NCI-H2081 (cell line): ENCODE measurements at regions not wholly inside any gene's neighbourhood (a gene's known extent, or its start where the extent isn't known, plus 50 kb on each side); places are given as distances from the start of the nearest gene placed in this dataset.

Experiments used
- DNase-seq, 2 experiments: peaks; one replicate each; lab custom pipeline; 2025; lab: John Stamatoyannopoulos, UW

GRCh38 chr5:4941957-4942830, 197.9 kb upstream of the ADAMTS16 start:
- no peak for DNase-seq

- DNase-seq: no peak
Measured at GRCh38 chr5:4942831-4943178, 197.3 kb upstream of the ADAMTS16 start.

GRCh38 chr5:4945296-4945695, 194.8 kb upstream of the ADAMTS16 start:
- DNase-seq: no peak

- no peak for DNase-seq
Measured at GRCh38 chr5:4947106-4947505, 193.0 kb upstream of the ADAMTS16 start.

- no peak for DNase-seq
Measured at GRCh38 chr5:4947893-4948536, 192.1 kb upstream of the ADAMTS16 start.

DNA sequence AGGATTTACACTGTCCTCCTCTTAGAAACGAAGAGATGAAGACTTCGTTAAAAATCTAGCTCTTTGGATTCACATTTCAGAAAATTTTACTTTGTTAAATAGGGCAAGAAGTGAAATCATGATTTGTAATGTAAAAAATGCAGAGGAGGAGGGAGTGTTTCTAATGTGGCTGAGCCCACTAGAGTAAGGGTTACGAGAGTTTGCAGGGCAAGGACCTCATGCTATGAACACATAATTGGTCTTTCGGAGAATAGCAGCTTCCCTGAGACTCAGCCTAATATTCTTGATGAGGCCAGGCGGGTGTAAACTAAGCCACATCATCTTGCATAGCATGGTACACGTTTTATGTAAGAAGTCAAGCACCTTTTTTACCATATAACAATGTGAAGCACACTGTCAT, 191.0 kb upstream of the ADAMTS16 start:
- no peak for DNase-seq

GRCh38 chr5:4953576-4953975, 186.6 kb upstream of the ADAMTS16 start:
- DNase-seq: no peak

DNA sequence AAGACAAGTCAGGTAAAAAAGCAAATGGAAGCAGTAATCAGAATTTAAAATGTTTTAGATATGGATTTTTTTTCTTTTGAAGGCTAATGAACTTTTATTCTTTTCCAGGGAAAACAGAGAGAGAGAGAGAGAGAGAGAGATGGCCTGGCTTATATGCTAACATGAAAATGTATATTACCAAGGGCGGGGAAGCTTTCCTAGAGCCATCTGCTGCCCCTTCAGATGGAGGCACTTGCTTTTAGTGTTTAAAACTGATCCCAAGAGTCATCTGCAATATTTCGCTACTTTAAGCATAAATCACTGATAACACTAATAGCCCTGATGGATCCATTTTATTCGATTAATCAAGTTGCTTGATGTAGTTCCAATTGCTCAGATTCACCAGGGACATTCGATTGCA, 186.1 kb upstream of the ADAMTS16 start:
- no peak for DNase-seq

- no peak for DNase-seq
Measured at GRCh38 chr5:4963265-4963664, 176.9 kb upstream of the ADAMTS16 start.

DNA sequence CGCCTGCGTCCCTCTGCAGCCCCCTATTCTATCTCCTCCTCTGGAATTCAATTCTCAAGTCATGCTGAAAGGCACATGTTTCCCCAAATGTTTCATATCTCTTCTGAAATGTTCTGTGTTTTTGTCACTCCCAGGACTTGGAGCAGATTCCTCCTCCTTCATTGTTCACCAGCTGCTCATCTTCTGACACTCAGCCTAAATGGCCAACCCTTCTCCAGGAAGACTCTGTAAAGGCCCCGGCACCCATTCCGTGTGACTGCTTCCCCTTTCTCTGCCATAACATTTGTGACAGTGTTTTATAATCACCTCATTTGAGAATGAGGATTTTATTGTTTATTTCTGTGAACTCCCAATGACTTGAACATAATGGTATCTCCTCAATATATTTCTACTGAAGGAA, 170.8 kb upstream of the ADAMTS16 start:
- no peak for DNase-seq

- no peak for DNase-seq
Measured at GRCh38 chr5:4970171-4970570, 170.0 kb upstream of the ADAMTS16 start.

DNA sequence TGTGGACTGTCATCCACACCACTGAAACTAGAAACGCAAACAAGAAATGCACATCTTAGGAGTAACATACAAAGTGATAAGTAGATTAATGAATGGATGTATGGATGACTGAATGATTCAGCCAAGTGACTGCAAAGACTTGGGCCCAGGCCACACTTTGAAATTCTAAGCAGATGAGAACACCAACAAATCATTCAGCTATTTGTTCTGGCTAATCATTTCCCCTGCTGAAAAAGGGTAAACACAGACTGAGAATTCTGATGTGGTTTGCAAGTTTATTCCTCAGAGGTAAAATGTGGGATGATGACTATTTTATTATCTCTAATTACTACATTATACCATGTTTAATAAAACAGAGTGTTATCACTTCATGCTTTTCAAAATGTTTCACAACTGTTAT, 163.2 kb upstream of the ADAMTS16 start:
- DNase-seq: no peak

DNA sequence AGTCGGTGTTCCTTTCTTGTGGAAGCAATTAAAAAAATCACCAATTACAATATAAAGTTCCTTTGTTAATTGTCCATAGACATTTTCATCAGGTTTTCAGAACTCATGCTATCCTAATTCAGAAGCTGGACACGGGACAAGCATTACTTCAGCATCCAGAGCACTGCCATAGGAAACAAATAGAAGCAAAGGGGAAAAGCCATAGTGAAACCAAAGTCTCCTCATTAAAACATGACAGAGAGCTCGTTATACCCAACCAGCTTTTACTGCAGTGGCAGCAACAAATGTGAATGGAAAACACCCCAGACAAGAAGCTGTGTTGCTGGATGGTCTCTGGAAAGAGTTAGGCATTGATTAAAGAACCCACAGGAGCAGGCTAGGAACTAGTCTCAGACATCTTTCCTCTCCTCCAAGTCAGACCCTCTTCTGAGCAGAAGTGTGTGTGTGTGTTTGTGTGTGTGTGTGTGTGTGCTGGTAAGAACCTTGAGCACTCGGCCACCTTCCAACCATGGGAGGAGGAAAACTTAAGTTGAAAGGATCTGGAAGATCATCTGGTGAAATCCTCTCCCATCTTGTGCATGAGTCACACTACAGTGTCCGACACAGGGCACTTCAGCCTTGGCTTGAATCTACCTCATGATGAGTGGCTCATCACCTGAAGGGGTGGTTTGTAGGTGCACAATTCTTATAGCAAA, 162.6 kb upstream of the ADAMTS16 start:
- DNase-seq: no peak

GRCh38 chr5:4980201-4980600, 159.9 kb upstream of the ADAMTS16 start:
- no peak for DNase-seq

DNA sequence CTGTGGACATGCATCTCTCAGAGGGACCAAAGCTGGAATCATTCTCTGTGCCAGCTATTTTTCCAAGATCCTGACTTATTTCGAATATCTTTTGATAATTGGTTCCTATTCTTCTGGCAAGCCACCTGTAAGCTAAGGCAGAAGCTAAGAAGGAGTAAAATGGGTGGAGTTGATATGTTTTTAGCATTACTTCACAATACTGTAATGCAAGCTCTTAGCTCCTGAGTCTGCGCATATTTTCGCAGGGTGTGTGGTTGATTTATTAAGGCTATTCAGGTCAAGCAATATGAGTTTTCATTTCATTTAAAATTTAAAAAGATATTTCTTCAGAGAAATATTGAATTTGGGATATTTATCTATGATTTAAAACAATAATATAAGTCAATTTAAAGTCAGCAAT, 158.5 kb upstream of the ADAMTS16 start:
- no peak for DNase-seq

DNA sequence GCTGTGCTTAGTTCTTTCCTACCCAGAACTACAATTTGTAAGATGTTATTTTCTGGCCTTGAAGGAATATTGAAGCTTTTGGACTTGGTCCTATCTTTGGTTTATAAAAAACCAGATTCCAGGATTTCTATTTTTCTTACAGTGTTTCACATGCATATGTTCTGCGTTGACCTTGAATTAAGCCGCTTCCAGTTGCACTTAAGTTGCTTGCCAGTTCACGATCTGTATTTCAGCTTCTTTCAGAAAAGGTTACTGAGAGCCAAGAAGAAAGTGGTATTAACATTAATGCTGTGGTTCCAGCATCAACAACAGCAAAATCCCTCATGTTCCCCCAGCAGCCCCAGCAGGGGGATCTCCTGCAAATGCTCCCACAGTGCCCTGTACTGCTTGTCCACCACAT, 156.4 kb upstream of the ADAMTS16 start:
- no peak for DNase-seq

- DNase-seq: no peak
Measured at GRCh38 chr5:4984461-4984860, 155.7 kb upstream of the ADAMTS16 start.

DNA sequence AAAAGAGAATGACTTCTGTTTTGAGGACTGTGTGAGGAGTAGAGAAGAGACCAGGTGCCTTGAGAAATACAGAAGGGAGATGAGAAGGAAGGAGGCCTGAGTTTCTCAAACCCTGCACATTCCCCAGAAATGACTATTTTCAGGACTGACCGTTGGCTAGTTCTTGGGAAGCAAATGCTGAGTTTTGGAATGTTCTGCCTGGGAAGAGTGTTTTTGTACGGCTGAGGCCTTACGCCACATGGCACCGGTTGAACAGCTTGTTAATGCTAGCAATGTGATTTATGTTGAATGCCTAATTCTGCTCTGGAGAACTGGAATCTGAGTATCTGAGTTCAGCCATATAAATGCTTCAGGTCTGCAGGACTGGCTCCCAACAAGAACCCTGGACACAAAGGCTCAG, 152.7 kb upstream of the ADAMTS16 start:
- no peak for DNase-seq

DNA sequence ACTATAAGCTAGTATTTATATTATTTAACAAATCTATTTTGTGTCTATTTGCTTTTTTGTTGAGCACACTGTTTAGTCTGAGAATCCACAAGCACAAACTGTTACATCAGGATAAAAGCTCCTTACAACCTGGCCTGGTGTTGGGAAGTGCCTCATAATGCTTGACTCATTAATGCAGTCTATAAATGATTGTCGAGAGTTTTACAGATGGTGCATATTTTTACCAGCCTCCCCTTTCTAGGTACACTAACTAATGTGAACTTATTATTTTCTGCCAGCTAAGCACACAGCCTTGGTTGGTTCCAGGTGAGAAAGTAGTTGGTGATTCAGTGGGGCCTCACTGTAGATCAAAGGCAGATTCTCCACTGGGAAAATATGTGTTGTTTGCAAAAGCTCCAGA, 151.0 kb upstream of the ADAMTS16 start:
- DNase-seq: no peak

GRCh38 chr5:4990017-4990416, 150.1 kb upstream of the ADAMTS16 start:
- no peak for DNase-seq

- DNase-seq: no peak
Measured at GRCh38 chr5:4990462-4990861, 149.7 kb upstream of the ADAMTS16 start.

DNA sequence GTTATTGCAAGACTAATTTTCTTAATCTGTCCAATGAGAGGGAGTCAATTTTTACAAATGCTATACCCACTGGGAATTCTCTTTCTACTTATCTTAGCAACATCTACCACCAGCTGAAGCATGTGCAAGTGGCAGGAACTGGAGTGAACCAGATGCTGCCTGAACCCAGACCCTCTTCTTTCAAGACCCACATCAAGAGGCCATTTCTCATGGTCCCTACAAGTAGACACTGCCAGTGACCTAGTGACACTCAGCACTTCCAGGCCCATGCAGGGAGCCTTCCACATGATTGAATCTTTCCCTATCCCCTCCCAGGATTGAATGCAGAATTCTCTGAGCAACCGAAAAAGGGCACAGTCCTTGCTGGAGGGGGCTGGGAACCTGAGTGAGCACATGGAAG, 148.2 kb upstream of the ADAMTS16 start:
- no peak for DNase-seq

DNA sequence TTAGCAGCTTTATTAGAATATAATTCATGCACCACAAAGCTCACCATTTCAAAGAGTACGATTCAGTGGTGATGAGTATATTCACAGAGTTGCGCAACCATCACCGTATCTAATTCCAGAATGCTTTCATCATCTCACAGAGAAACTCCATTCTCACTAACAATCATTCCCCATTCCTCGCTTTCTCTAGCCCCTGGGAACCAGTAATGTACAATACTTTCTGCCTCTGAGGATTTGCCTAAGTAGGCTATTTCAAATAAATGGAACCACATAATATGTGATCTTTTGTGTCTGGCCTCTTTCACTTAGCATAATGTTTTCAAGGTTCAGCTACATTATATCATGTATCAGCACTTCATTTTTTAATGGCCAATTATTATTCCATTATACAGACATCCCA, 145.1 kb upstream of the ADAMTS16 start:
- no peak for DNase-seq
